H1 (cell line): ENCODE measurements at regions not wholly inside any gene's neighbourhood (a gene's known extent, or its start where the extent isn't known, plus 50 kb on each side); places are given as distances from the start of the nearest gene placed in this dataset.

Experiments
- CTCF ChIA-PET: fragments of 300-600 bp; sonication (Branson Sonifier 250); formaldehyde crosslinking; loops from one replicate; lab custom pipeline; 2021; ENCODE audit not compliant: partially characterized antibody; lab: Charles Lee
- POLR2A ChIA-PET: fragments of 300-600 bp; sonication (Branson Sonifier 250); formaldehyde crosslinking; loops from one replicate; lab custom pipeline; 2021; ENCODE audit warnings: inconsistent platforms; ENCODE audit not compliant: partially characterized antibody; lab: Charles Lee
- DNase-seq, 2 experiments: peaks; one replicate each; pipeline versions ENCODE4 v3.0.0 to v3.0.0-alpha.2; 2010 to 2022; ENCODE audit warnings: low spot score in 2 of 2, low read depth in 1 of 2, mixed read lengths in 1 of 2
- FAIRE-seq: peaks from 2 replicates; lab custom pipeline; 2011; peaks lifted over from hg19 to GRCh38; lab: Jason Lieb, UNC
- H2AFZ ChIP-seq: 2 replicates; pipeline ENCODE4 v1.8.1; 2012; ENCODE audit warnings: low read length, inconsistent platforms
- H2AK5ac ChIP-seq: 2 replicates; pipeline ENCODE4 v1.6.1; 2013; ENCODE audit warnings: low read depth, low read length
- H2BK120ac ChIP-seq: replicated peaks from 2 replicates; pipeline ENCODE3; 2013; ENCODE audit warnings: low read depth, low read length, inconsistent platforms
- H2BK12ac ChIP-seq: 2 replicates; pipeline ENCODE4 v1.6.1; 2013; ENCODE audit warnings: low read depth, low read length
- H2BK15ac ChIP-seq: 2 replicates; pipeline ENCODE4 v1.6.1; 2013; ENCODE audit warnings: low read length
- H2BK20ac ChIP-seq: 2 replicates; pipeline ENCODE4 v1.6.1; 2013; ENCODE audit warnings: low read length
- H2BK5ac ChIP-seq: 2 replicates; pipeline ENCODE4 v1.6.1; 2013; ENCODE audit warnings: low read depth, low read length
- H3K14ac ChIP-seq: 2 replicates; pipeline ENCODE4 v1.6.1; 2013; ENCODE audit warnings: inconsistent platforms; ENCODE audit not compliant: insufficient read length
- H3K18ac ChIP-seq: 2 replicates; pipeline ENCODE4 v1.6.1; 2013; ENCODE audit warnings: low read length; ENCODE audit errors: extremely low read depth
- H3K23ac ChIP-seq: 2 replicates; pipeline ENCODE4 v1.6.1; 2013; ENCODE audit warnings: inconsistent platforms; ENCODE audit not compliant: insufficient read length
- H3K23me2 ChIP-seq: 2 replicates; pipeline ENCODE4 v1.6.1; 2013; ENCODE audit warnings: low read depth, low read length
- H3K27ac ChIP-seq: 2 replicates; pipeline ENCODE4 v1.6.1; 2011; ENCODE audit warnings: low read depth, low read length, inconsistent platforms
- H3K27me3 ChIP-seq, 4 experiments: replicated peaks in 1 of 4; 1 replicate in 1 of 4; 2 replicates in 3 of 4; pipeline versions ENCODE4 v1.6.1 to v1.8.1; 2011 to 2013; ENCODE audit warnings: low read length in 3 of 4, mild to moderate bottlenecking in 3 of 4, inconsistent platforms in 2 of 4, mixed read lengths in 2 of 4, moderate library complexity in 1 of 4; ENCODE audit not compliant: control insufficient read depth in 3 of 4, insufficient read depth in 3 of 4; ENCODE audit errors: extremely low read depth in 1 of 4
- H3K36me3 ChIP-seq, 4 experiments: 2 replicates each; pipeline versions ENCODE4 v1.6.1 to v1.8.1; 2011 to 2013; ENCODE audit warnings: mild to moderate bottlenecking in 4 of 4, low read length in 3 of 4, moderate library complexity in 2 of 4, control low read depth in 1 of 4, inconsistent platforms in 1 of 4; ENCODE audit not compliant: insufficient read depth in 4 of 4, control insufficient read depth in 2 of 4
- H3K4ac ChIP-seq: replicated peaks from 2 replicates; pipeline ENCODE3; 2013; ENCODE audit warnings: low read length, low read depth, mixed read lengths, inconsistent platforms; ENCODE audit not compliant: insufficient read length
- H3K4me1 ChIP-seq, 4 experiments: replicated peaks in 1 of 4; 1 replicate in 1 of 4; 2 replicates in 3 of 4; pipeline versions ENCODE4 v1.6.1 to v1.8.1; 2011 to 2013; ENCODE audit warnings: low read length in 3 of 4, inconsistent platforms in 2 of 4, mixed read lengths in 1 of 4; ENCODE audit not compliant: insufficient read depth in 4 of 4, control insufficient read depth in 3 of 4
- H3K4me2 ChIP-seq, 2 experiments: 2 replicates each; pipeline versions ENCODE4 v1.6.1 to v1.8.1; 2011 to 2013; ENCODE audit warnings: low read depth in 2 of 2, low read length in 2 of 2, control low read depth in 1 of 2, inconsistent platforms in 1 of 2, mild to moderate bottlenecking in 1 of 2; ENCODE audit not compliant: insufficient read depth in 1 of 2
- H3K4me3 ChIP-seq, 4 experiments: fragments of 200-600, 300-600 bp in 1 of 4; sonication (generic), shearing (Covaris generic), sonication (Bioruptor Twin) in 1 of 4; 2 replicates each; pipeline versions ENCODE4 v1.5.1 to v1.8.1; 2011 to 2016; ENCODE audit warnings: low read length in 4 of 4, low read depth in 3 of 4, control low read depth in 2 of 4, inconsistent platforms in 2 of 4, mild to moderate bottlenecking in 2 of 4, mixed read lengths in 1 of 4, moderate library complexity in 1 of 4; ENCODE audit not compliant: insufficient read depth in 2 of 4; ENCODE audit errors: extremely low read depth in 1 of 4
- H3K56ac ChIP-seq: replicated peaks from 2 replicates; pipeline ENCODE3; 2013; ENCODE audit warnings: low read depth, mild to moderate bottlenecking, mixed read lengths, low read length, inconsistent platforms; ENCODE audit not compliant: insufficient read length
- H3K79me1 ChIP-seq: 2 replicates; pipeline ENCODE4 v1.6.1; 2013; ENCODE audit warnings: low read depth, low read length, control low read depth
- H3K79me2 ChIP-seq, 2 experiments: 2 replicates each; pipeline versions ENCODE4 v1.6.1 to v1.8.1; 2012 to 2013; ENCODE audit warnings: low read length in 2 of 2, mild to moderate bottlenecking in 2 of 2, inconsistent platforms in 1 of 2; ENCODE audit not compliant: insufficient read depth in 2 of 2, control insufficient read depth in 1 of 2
- H3K9ac ChIP-seq, 4 experiments: replicated peaks in 1 of 4; 1 replicate in 1 of 4; 2 replicates in 3 of 4; pipeline versions ENCODE4 v1.6.1 to v1.8.1; 2011 to 2013; ENCODE audit warnings: low read depth in 3 of 4, low read length in 3 of 4, control low read depth in 2 of 4, mild to moderate bottlenecking in 2 of 4, moderate library complexity in 2 of 4, inconsistent platforms in 1 of 4; ENCODE audit errors: extremely low read depth in 1 of 4
- H3K9me3 ChIP-seq, 2 experiments: 2 replicates each; pipeline versions ENCODE4 v1.6.1 to v1.8.1; 2012 to 2013; ENCODE audit warnings: mild to moderate bottlenecking in 2 of 2, moderate library complexity in 2 of 2, control low read depth in 1 of 2, inconsistent platforms in 1 of 2, low read depth in 1 of 2, low read length in 1 of 2, mixed read lengths in 1 of 2; ENCODE audit not compliant: insufficient read depth in 2 of 2
- H4K20me1 ChIP-seq, 2 experiments: replicated peaks in 1 of 2; 2 replicates each; pipeline versions ENCODE3 to v1.8.1; 2011 to 2013; ENCODE audit warnings: inconsistent platforms in 2 of 2, low read length in 2 of 2, mild to moderate bottlenecking in 1 of 2; ENCODE audit not compliant: insufficient read depth in 2 of 2, control insufficient read depth in 1 of 2
- H4K5ac ChIP-seq: 2 replicates; pipeline ENCODE4 v1.6.1; 2013; ENCODE audit warnings: low read length, low read depth, mixed read lengths, inconsistent platforms; ENCODE audit not compliant: insufficient read length
- H4K8ac ChIP-seq: 2 replicates; pipeline ENCODE4 v1.8.0; 2013; ENCODE audit warnings: mild to moderate bottlenecking, moderate library complexity, low read length, inconsistent platforms; ENCODE audit not compliant: insufficient read depth; ENCODE audit errors: extremely low read depth
- H4K91ac ChIP-seq: replicated peaks from 2 replicates; pipeline ENCODE3; 2013; ENCODE audit warnings: low read length, mixed read lengths, inconsistent platforms; ENCODE audit not compliant: insufficient read length
- CTBP2 ChIP-seq: IDR thresholded peaks from 2 replicates; pipeline ENCODE4 v1.7.0; 2011; ENCODE audit warnings: borderline replicate concordance, mild to moderate bottlenecking, moderate library complexity, mixed read lengths, low read length; ENCODE audit not compliant: insufficient read depth, insufficient read length
- KDM5A ChIP-seq: fragments of 200-600 bp; IDR thresholded peaks from 2 replicates; pipeline ENCODE4 v1.7.1; 2012; ENCODE audit warnings: mild to moderate bottlenecking, low read length, inconsistent platforms, mixed read lengths
- RAD21 ChIP-seq, 2 experiments: IDR thresholded peaks in 1 of 2; conservative IDR thresholded peaks in 1 of 2; 2 replicates each; pipeline ENCODE4 v1.6.1; 2011; ENCODE audit warnings: low read depth in 2 of 2, low read length in 2 of 2, improper control_type of control experiment in 1 of 2, inconsistent platforms in 1 of 2, mild to moderate bottlenecking in 1 of 2, moderate library complexity in 1 of 2
- SIN3A ChIP-seq, 2 experiments: IDR thresholded peaks in 1 of 2; conservative IDR thresholded peaks in 1 of 2; 2 replicates each; pipeline ENCODE4 v1.6.1; 2011 to 2012; ENCODE audit warnings: low read length in 2 of 2, improper control_type of control experiment in 1 of 2, low read depth in 1 of 2, mild to moderate bottlenecking in 1 of 2
- TAF1 ChIP-seq: IDR thresholded peaks from 2 replicates; pipeline ENCODE4 v1.6.1; 2011; ENCODE audit warnings: mild to moderate bottlenecking, low read depth, low read length
- YY1 ChIP-seq: IDR thresholded peaks from 2 replicates; pipeline ENCODE4 v1.6.1; 2011; ENCODE audit warnings: low read depth, mild to moderate bottlenecking, low read length
- WGBS, 2 experiments: shearing (Covaris generic) in 1 of 2; methylation state at CpG; one replicate each; pipeline versions ENCODE4 v1.1.6 to v1.1.7; 2013 to 2015; ENCODE audit warnings: low lambda C conversion rate in 2 of 2, mixed read lengths in 2 of 2, inconsistent platforms in 1 of 2, low coverage in 1 of 2, missing lambda C conversion rate in 1 of 2; ENCODE audit not compliant: insufficient replicate concordance in 2 of 2, insufficient coverage in 1 of 2, insufficient read length in 1 of 2; ENCODE audit errors: extremely low coverage in 1 of 2, missing lambda C conversion rate in 1 of 2; 5-methylcytosine and 5-hydroxymethylcytosine counted together
- TF ChIP-seq, protein P1 (sequence below): IDR thresholded peaks from 2 replicates; pipeline ENCODE4 v1.6.1; 2012; ENCODE audit warnings: low read length, inconsistent platforms
- TF ChIP-seq, protein P2 (sequence below), 3 experiments: IDR thresholded peaks; 1 replicate in 2 of 3; 2 replicates in 1 of 3; pipeline versions ENCODE4 v1.5.1 to v1.6.1; 2011; ENCODE audit warnings: low read length in 3 of 3, mild to moderate bottlenecking in 3 of 3, inconsistent platforms in 2 of 3, low read depth in 1 of 3, moderate library complexity in 1 of 3; ENCODE audit not compliant: insufficient read depth in 1 of 3; ENCODE audit errors: control extremely low read depth in 1 of 3

DNA sequence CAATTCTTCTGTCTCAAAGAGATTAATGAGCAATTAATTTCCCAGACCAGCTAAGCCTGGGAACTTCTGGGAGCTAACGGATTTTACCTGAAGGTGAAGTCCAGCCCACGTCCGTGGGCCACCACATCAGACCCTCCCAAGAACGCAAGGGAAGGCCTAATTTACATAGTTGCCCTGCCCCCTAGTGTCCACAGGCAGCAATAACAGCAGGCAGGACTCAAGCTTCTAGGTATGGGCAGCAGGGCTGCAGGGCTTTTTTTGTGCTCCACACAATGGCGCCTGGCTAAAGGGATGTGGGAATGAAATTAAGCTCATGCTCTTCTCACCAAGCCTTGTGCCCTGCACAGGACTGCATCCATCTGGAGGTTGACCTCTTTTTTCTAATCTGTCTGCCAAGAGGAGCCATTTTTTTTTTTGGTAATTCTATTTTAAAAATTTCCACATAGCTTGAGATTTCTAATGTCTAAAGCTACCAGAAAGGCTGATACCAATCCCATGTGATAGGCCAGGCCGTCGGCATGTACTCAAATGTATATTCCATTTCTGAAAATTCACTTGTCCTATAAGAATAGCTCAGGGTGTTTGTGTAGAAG lies 111.9 kb upstream of the TMEM164 start:
- Histone ChIP-seq H3K79me1 (no peaks in the 10 kb centered on the region), H2AFZ (no peak overlapping the region), H3K9ac (no peak overlapping the region), H3K23ac (no peak overlapping the region), H3K18ac (no peak overlapping the region), H2BK120ac (no peak overlapping the region), H2BK15ac (no peak overlapping the region), H3K79me2 (no peaks in the 10 kb centered on the region), H3K4ac (no peak overlapping the region), H3K4me2 (no peak overlapping the region), H4K5ac (no peak overlapping the region), H2BK5ac (no peak overlapping the region), H2AK5ac (no peak overlapping the region), H3K4me1 (no peaks in the 10 kb centered on the region), H3K27ac (no peak overlapping the region), H3K14ac (no peak overlapping the region), H3K23me2 (no peaks in the 10 kb centered on the region), H3K27me3 (no peaks in the 10 kb centered on the region), H3K9me3 (no peaks in the 10 kb centered on the region), H2BK20ac (no peak overlapping the region), H4K20me1 (no peaks in the 10 kb centered on the region), H3K4me3 (no peak overlapping the region), H3K36me3 (no peaks in the 10 kb centered on the region), H4K91ac (no peak overlapping the region), H4K8ac (no peak overlapping the region), H3K56ac (no peak overlapping the region), H2BK12ac (no peak overlapping the region)
- CTCF ChIA-PET = interaction anchor here (0.6 to 7.5 kb wide), 45 partner anchors 9 to 517 kb away, joined by 3 to 93 read pairs (median 4); partner anchors contain the start of gene KCNE5
- POLR2A ChIA-PET = no interaction called here
- WGBS, 2 experiments = 45% methylated on average over 7 of the region's 7 CpGs; no CpG with 5 or more reads in 1 of the 2 experiments
- FAIRE-seq (peak; percentile 99), DNase-seq (peak; percentile 10 to 60)
- TF ChIP-seq, protein P1, sequence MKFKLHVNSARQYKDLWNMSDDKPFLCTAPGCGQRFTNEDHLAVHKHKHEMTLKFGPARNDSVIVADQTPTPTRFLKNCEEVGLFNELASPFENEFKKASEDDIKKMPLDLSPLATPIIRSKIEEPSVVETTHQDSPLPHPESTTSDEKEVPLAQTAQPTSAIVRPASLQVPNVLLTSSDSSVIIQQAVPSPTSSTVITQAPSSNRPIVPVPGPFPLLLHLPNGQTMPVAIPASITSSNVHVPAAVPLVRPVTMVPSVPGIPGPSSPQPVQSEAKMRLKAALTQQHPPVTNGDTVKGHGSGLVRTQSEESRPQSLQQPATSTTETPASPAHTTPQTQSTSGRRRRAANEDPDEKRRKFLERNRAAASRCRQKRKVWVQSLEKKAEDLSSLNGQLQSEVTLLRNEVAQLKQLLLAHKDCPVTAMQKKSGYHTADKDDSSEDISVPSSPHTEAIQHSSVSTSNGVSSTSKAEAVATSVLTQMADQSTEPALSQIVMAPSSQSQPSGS = no peak
- TF ChIP-seq, protein P2, sequence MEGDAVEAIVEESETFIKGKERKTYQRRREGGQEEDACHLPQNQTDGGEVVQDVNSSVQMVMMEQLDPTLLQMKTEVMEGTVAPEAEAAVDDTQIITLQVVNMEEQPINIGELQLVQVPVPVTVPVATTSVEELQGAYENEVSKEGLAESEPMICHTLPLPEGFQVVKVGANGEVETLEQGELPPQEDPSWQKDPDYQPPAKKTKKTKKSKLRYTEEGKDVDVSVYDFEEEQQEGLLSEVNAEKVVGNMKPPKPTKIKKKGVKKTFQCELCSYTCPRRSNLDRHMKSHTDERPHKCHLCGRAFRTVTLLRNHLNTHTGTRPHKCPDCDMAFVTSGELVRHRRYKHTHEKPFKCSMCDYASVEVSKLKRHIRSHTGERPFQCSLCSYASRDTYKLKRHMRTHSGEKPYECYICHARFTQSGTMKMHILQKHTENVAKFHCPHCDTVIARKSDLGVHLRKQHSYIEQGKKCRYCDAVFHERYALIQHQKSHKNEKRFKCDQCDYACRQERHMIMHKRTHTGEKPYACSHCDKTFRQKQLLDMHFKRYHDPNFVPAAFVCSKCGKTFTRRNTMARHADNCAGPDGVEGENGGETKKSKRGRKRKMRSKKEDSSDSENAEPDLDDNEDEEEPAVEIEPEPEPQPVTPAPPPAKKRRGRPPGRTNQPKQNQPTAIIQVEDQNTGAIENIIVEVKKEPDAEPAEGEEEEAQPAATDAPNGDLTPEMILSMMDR (IDR thresholded peaks at IDR 0.05; ENCODE audit: control extremely low read depth in 1 of 3, insufficient read depth in 1 of 3, low read depth in 1 of 3, low read length in 3 of 3) = peak; percentile 65 to 87 (median 71)
- TF ChIP-seq TAF1 (0 out of 2 replicates have a peak, but pooled peaks have one; percentile 26), RAD21 (IDR thresholded peaks at IDR 0.05 in 1 of 2, conservative IDR thresholded peaks at IDR 0.05 in 1 of 2; ENCODE audit: low read depth in 2 of 2, low read length in 2 of 2) (peak; percentile 61 to 70), KDM5A (no peak), CTBP2 (no peak), YY1 (peak; percentile 72; the same call in 1 of the 2 replicates), SIN3A (conservative IDR thresholded peaks at IDR 0.05 in 1 of 2, IDR thresholded peaks at IDR 0.05 in 1 of 2; ENCODE audit: low read depth in 1 of 2, low read length in 2 of 2) (no peak)
